CD4-positive, alpha-beta T cell treated with Interleukin-12 subunit alpha and Interleukin-12 subunit beta, for 1 hour (primary cell): ENCODE measurements at regions not wholly inside any gene's neighbourhood (a gene's known extent, or its start where the extent isn't known, plus 50 kb on each side); places are given as distances from the start of the nearest gene placed in this dataset.

Experiments
- DNase-seq: peaks from one replicate; pipeline ENCODE4 v3.0.0-alpha.2; 2020

- no peak for DNase-seq
These were observed 338.7 kb upstream of the IGFBP7 start for GRCh38 chr4:57448901-57449300.

DNA sequence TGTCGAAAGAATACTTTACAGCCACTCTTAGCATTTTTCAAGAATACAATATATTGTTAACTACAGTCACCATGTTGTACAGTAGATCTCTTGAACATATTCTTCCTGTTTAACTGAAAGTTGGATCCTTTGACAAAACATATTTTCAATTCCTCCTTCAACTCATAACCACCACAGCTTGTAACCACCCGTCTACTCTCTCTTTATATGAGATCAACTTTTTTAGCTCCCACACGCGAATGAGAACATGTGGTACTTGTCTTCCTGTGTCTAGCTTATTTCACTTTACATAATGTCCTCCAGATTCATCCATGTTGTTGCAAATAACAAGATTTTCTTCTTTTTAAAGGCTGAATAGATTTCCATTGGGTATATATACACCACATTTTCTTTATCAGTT, 338.3 kb upstream of the IGFBP7 start:
- DNase-seq = no peak

DNA sequence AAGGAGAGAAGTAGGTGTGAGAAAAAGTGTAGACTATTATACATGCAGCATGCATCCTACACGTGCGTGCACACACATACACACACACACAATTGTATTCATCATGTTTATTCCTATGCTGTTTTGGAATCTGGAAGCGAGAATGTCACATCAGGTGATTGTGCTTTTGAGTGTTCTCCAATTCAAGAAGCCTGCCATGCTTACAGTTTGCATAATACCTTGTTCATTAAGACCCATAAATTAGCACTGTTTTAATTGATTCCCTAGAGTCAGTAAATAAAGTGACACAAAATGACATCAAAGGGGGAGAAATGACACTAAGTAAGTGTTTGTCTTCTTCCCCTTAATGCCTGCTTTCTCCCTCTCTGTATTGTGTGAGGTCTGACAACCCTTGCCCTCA, 336.1 kb upstream of the IGFBP7 start:
- DNase-seq = no peak

- DNase-seq = no peak
These were observed 335.5 kb upstream of the IGFBP7 start for GRCh38 chr4:57445686-57446085.

DNA sequence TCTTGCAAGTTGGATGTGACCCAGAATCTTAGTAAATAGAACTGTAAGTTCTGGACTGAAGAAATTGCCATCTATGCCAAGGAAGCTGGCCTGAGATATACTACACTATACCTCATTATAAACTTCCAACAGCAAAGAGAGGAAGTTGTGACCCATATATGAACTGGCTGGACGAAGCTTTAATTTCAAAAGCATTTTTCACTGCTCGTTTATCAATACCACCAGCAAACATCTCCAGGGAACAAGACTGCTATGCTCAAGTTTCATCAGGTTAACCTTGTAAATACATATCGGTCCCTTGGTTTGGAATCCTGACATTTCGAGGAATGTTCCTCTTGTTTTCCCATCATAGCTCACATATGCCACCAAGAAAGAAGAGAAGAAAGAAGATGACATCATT, 334.5 kb upstream of the IGFBP7 start:
- DNase-seq = no peak

DNA sequence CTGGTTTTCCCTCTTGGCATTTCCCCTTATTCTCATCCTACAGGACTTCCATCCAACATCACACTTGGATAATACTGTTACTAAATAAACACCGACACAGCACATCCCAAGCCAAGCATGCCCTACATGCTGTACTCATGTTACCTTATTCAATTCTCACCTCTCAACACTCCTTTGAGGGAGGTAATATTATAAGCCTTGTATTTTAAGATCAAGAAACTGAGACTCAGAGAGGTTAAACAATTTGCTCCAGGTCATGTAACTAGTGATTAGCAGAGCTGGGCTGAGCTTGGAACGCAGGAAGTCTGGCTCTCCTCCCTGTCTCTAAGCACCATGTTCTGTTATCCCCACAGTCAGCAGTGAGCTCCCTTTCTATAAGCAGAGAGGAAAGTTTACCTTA, 333.6 kb upstream of the IGFBP7 start:
- DNase-seq = no peak

- DNase-seq = no peak
These were observed 333.1 kb upstream of the IGFBP7 start for GRCh38 chr4:57443308-57443707.

- DNase-seq = no peak
These were observed 332.7 kb upstream of the IGFBP7 start for GRCh38 chr4:57442831-57443291.

GRCh38 chr4:57442241-57442640, 332.1 kb upstream of the IGFBP7 start:
- DNase-seq = no peak

DNA sequence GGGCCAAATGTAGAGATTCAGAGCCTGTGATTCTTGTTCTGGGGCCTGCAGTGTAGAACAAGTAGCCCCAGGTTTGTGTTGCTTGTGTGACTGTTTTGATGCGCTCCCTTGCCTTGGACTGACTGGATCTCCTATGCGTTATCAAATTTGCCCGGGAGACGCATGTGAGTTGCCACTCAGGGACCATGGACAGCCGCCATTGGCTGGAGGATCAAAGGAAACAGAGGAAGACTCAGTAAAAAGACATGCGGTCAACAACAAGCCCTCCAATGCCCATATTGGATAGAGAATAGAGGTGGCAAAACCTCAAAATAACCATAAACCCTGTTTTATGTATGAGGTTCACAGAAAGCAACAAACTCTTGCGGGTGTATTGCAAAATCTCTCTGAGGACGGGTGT, 327.5 kb upstream of the IGFBP7 start:
- DNase-seq = no peak

- DNase-seq = no peak
These were observed 325.1 kb upstream of the IGFBP7 start for GRCh38 chr4:57435300-57435699.

DNA sequence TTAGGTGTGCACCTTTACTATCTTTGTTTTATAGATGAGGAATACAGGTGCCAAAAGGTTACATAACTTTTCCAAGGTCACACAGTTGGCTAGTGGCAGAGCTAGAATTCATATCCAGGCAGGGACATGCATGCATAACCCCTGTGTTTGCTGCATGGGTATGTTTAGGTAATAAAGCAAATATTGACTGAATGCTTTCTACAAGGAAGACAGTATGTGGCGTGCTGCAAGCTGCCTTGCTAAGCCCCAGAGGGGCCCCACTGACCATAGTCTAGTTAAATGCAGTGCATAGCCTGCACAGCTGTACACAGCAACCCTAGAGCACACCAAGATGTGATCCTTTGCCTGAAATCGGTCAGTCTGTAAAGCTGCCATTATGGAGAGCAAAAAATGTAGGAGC, 320.5 kb upstream of the IGFBP7 start:
- no peak for DNase-seq

DNA sequence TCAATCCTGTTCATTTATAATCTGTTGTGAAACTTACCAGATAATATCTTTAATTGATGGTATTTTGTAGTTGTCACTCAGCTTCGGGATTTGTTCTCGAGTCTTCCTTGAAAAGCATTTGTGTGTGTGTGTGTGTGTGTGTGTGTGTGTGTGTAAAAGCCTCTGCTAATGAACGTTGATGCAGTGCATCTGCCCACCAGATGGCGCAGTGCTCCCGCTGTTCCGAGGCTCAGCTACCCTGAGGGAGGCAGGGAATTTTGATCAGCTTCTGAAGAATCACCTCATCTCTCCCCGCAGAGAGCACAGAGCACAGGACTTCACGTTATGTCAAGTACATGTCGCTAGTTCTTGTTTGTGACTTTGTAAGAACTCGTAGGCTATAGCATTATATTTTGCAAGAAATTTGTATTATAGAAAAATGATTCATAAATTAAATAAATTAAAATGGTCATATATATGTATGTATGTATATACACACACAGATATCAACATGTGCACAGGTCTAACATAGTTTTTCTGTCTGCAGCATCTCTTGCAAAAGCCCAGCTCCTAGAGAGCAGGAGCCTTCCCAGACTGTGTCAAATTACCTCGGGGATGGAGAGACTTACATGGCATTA, 316.7 kb upstream of the IGFBP7 start:
- DNase-seq = no peak

GRCh38 chr4:57425610-57426009, 315.4 kb upstream of the IGFBP7 start:
- no peak for DNase-seq

- no peak for DNase-seq
These were observed 314.2 kb upstream of the IGFBP7 start for GRCh38 chr4:57424232-57424897.

DNA sequence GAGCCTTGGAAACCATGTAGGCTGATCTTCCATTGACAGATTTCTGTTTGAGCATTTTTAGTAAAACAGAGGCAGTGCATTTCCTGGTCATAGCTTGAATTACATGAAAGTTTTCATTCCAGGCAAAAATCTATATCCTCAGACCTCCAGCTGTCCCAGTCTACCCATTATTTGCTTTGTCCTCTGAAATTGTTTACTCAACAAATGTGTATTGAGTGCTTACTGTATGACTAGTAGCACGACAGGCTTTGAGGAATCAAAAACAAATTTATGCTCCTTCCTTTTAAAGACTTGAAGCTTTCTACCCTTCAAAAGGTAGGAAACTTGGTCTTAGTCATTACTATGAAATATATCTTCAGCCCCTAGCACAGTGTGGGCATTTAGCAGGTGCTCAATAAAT, 307.9 kb upstream of the IGFBP7 start:
- no peak for DNase-seq

GRCh38 chr4:57412259-57413054, 302.3 kb upstream of the IGFBP7 start:
- no peak for DNase-seq

DNA sequence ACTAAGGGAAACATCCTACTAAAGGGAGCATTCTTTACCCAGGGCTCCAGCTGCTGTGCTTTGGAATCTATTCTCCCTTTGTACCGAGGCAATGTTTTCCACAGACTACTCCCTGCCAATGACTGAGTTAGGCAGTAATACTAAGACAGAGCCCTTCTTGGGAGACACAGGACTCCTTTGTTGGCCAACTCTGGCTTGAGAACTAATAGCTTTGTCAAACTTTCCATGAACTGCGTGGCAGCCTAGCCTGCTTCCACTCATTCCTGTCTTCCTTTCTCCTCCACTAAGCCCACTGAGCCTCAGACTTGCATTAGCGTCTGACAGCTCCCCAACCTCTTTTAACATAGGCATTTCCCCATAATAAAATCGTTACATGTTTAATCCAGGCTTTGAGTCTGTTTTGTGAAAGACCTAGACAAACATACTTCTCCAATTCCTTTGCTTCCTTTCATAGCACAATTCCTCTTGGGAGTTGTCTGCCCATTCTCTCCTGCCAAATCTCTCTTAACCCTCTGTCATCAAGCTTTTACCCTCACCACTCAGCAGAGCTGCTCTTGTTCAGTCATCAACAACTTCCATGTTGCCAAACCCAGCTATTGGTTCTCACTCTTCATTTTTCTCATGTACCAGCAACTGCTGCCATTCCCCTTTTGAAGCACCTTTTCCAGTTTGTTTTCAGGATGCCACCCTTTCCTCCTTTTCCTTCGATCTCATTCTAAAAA, 300.3 kb upstream of the IGFBP7 start:
- no peak for DNase-seq

DNA sequence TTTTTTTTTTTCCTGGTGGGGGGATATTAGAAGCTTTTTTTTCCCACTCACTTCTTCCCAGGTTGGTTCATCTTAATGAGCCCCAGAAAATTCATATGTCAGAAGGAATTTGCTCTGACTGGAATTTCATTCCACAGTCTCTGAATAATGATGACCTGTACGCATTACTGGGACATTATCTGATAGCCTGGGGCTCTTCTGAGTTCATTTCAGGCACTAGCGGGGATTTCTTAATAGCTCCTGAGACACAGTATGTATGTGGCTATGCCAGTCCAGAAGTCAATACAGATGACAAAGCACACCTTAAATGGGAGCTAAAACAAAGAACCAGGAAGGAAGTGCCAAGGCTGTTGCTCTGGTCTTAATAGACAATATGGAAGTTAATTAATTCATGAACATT, 295.2 kb upstream of the IGFBP7 start:
- no peak for DNase-seq

DNA sequence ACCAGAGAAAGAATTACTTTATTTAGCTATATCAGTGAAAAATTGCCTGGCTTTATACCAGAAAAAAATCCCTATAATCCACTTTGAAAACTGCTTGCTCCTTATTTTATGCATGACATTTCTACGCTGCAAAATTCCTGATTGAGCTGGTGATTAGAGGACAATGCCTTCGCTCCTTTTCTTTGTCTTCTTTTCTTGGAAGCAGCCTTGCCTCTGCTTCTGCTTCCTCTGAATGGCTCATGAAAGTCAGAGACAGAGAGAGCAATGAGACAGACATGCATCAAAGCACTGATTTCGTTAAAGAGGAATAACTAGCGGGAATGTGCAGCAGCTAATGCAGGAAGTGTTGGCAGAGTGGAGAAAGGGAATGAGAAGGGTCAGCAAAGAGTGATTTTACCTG, 294.3 kb upstream of the IGFBP7 start:
- DNase-seq = no peak

- no peak for DNase-seq
These were observed 293.4 kb upstream of the IGFBP7 start for GRCh38 chr4:57403591-57403990.

GRCh38 chr4:57401586-57401985, 291.4 kb upstream of the IGFBP7 start:
- DNase-seq = no peak

DNA sequence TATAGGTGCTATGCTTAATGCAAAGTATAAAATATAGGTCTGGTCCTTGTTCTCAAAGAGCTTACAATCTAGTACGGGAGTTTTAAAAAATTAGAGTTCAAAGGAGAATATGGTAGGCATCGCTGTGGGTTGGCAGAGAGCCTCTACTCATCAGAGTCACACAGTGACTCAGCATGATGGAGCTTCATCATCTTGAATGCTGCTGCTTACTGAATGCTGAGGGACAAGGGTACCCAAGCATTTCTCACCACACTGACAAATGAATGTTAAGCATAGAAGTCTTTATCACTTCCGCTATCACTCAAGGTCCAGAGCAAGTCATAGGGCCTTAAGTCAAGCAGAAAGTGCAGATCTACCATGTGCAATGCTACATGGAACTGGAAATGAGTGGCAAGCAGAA, 268.6 kb upstream of the IGFBP7 start:
- no peak for DNase-seq
